CD14-positive monocyte (primary cell): ENCODE measurements at regions not wholly inside any gene's neighbourhood (a gene's known extent, or its start where the extent isn't known, plus 50 kb on each side); places are given as distances from the start of the nearest gene placed in this dataset.

Source experiments
- DNase-seq, 3 donors: peaks; one replicate each; pipeline ENCODE4 v3.0.0-alpha.2; 2011 to 2022
- H2AFZ ChIP-seq: 2 replicates; pipeline ENCODE4 v1.6.0; 2012; ENCODE audit warnings: mild to moderate bottlenecking, low read depth, low read length, inconsistent platforms; ENCODE audit not compliant: insufficient read depth, poor library complexity, severe bottlenecking
- H3K27ac ChIP-seq, 2 donors: 1 replicate in 1 of 2; 2 replicates in 1 of 2; pipeline ENCODE4 v1.5.1; 2012 to 2013; ENCODE audit warnings: low read length in 2 of 2, control low read depth in 1 of 2, inconsistent platforms in 1 of 2, low read depth in 1 of 2, mild to moderate bottlenecking in 1 of 2
- H3K27me3 ChIP-seq, 2 donors: one replicate each; pipeline versions ENCODE4 v1.6.0 to v1.6.1; 2011 to 2013; ENCODE audit warnings: low read length in 2 of 2; ENCODE audit not compliant: control insufficient read depth in 2 of 2, insufficient read depth in 2 of 2
- H3K36me3 ChIP-seq, 2 donors: replicated peaks in 1 of 2; 1 replicate in 1 of 2; 2 replicates in 1 of 2; pipeline versions ENCODE4 v1.5.1 to v1.6.1; 2012 to 2013; ENCODE audit warnings: low read length in 2 of 2, control low read depth in 1 of 2, inconsistent platforms in 1 of 2, mild to moderate bottlenecking in 1 of 2; ENCODE audit not compliant: insufficient read depth in 2 of 2, control insufficient read depth in 1 of 2
- H3K4me1 ChIP-seq, 2 donors: 1 replicate in 1 of 2; 2 replicates in 1 of 2; pipeline versions ENCODE4 v1.5.1 to v1.6.1; 2012 to 2013; ENCODE audit warnings: low read length in 2 of 2, control low read depth in 1 of 2, inconsistent platforms in 1 of 2, mild to moderate bottlenecking in 1 of 2, moderate library complexity in 1 of 2; ENCODE audit not compliant: insufficient read depth in 2 of 2, control insufficient read depth in 1 of 2
- H3K4me2 ChIP-seq: replicated peaks from 2 replicates; pipeline ENCODE3; 2012; ENCODE audit warnings: low read length, moderate library complexity, mild to moderate bottlenecking; ENCODE audit not compliant: poor library complexity, severe bottlenecking; ENCODE audit errors: extremely low read depth
- H3K4me3 ChIP-seq, 3 experiments: fragments of 200-600 bp in 1 of 3; sonication (generic) in 1 of 3; replicated peaks in 1 of 3; 1 replicate in 2 of 3; 2 replicates in 1 of 3; pipeline ENCODE4 v1.5.1; 2011 to 2013; ENCODE audit warnings: low read length in 3 of 3, mild to moderate bottlenecking in 3 of 3, control low read depth in 2 of 3, low read depth in 2 of 3, inconsistent platforms in 1 of 3, moderate library complexity in 1 of 3
- H3K79me2 ChIP-seq: 2 replicates; pipeline ENCODE4 v1.6.0; 2012; ENCODE audit warnings: mild to moderate bottlenecking, control low read depth, inconsistent platforms, low read length, moderate library complexity; ENCODE audit not compliant: insufficient read depth
- H3K9ac ChIP-seq: 2 replicates; pipeline ENCODE4 v1.6.0; 2017; ENCODE audit warnings: low read length, mild to moderate bottlenecking; ENCODE audit not compliant: insufficient read depth, poor library complexity, severe bottlenecking
- H3K9me3 ChIP-seq, 2 donors: replicated peaks in 1 of 2; 1 replicate in 1 of 2; 2 replicates in 1 of 2; pipeline versions ENCODE4 v1.5.1 to v1.6.1; 2012 to 2013; ENCODE audit warnings: low read length in 2 of 2, control low read depth in 1 of 2; ENCODE audit not compliant: control insufficient read depth in 1 of 2, insufficient read depth in 1 of 2
- H4K20me1 ChIP-seq: 2 replicates; pipeline ENCODE4 v1.6.0; 2012; ENCODE audit warnings: mild to moderate bottlenecking, low read length, control low read depth, moderate library complexity; ENCODE audit not compliant: insufficient read depth
- H3K27ac Mint-ChIP-seq, 7 donors: one replicate each; pipeline ENCODE4 v1.8.0; 2020; ENCODE audit warnings: mild to moderate bottlenecking in 7 of 7, mixed read lengths in 7 of 7, moderate library complexity in 6 of 7, inconsistent platforms in 2 of 7
- H3K27me3 Mint-ChIP-seq, 3 donors: one replicate each; pipeline ENCODE4 v1.8.0; 2021 to 2022; ENCODE audit warnings: low read depth in 3 of 3, mild to moderate bottlenecking in 3 of 3, mixed read lengths in 3 of 3, moderate library complexity in 3 of 3, inconsistent platforms in 1 of 3
- H3K36me3 Mint-ChIP-seq, 2 donors: one replicate each; pipeline ENCODE4 v1.8.0; 2020; ENCODE audit warnings: mixed read lengths in 2 of 2, inconsistent platforms in 1 of 2, mild to moderate bottlenecking in 1 of 2
- H3K4me1 Mint-ChIP-seq: one replicate; pipeline ENCODE4 v1.8.0; 2020; ENCODE audit warnings: mild to moderate bottlenecking, mixed read lengths
- H3K4me3 Mint-ChIP-seq, 2 donors: one replicate each; pipeline ENCODE4 v1.8.0; 2020; ENCODE audit warnings: mild to moderate bottlenecking in 2 of 2, mixed read lengths in 2 of 2, moderate library complexity in 1 of 2
- H3K9me3 Mint-ChIP-seq, 7 donors: one replicate each; pipeline ENCODE4 v1.8.0; 2020 to 2022; ENCODE audit warnings: mixed read lengths in 7 of 7, mild to moderate bottlenecking in 6 of 7, moderate library complexity in 6 of 7, inconsistent platforms in 2 of 7
- CTCF ChIP-seq: fragments of 200-600 bp; IDR thresholded peaks from one replicate; pipeline ENCODE4 v1.8.0; 2022; ENCODE audit warnings: antibody characterized with exemption, mild to moderate bottlenecking
- WGBS: methylation state at CpG from one replicate; pipeline ENCODE4 v1.1.5; 2013; ENCODE audit warnings: missing lambda C conversion rate; ENCODE audit not compliant: insufficient coverage; 5-methylcytosine and 5-hydroxymethylcytosine counted together
- intact Hi-C, 2 donors: fragments of 100-400 bp; cut with micrococcal nuclease; formaldehyde crosslinking; loops; one replicate each; pipeline versions ENCODE4 v1.15.0 to v1.15.1; 2023

- 80% methylated on average over 1 of the region's 3 CpGs for WGBS
- no peaks in the 10 kb centered on the region for H3K4me1 ChIP-seq
- H4K20me1 ChIP-seq = no peaks in the 10 kb centered on the region
- no peaks in the 10 kb centered on the region for H3K36me3 ChIP-seq
- intact Hi-C loops = no loop called here
- H3K9me3 Mint-ChIP-seq = peaks cover 0 to 10% (median 6%) of the 10 kb centered on the region in 7 donors
- no peak for DNase-seq
- H3K9me3 ChIP-seq = no peaks in the 10 kb centered on the region
- H3K27me3 Mint-ChIP-seq = peaks cover 0 to 2% (median 0%) of the 10 kb centered on the region in 3 donors
- H3K36me3 Mint-ChIP-seq = no peaks in the 10 kb centered on the region
- H3K27ac Mint-ChIP-seq = no peak overlapping the region
- no peak for TF ChIP-seq CTCF
- H3K4me3 Mint-ChIP-seq = no peak overlapping the region
- H3K79me2 ChIP-seq = no peaks in the 10 kb centered on the region
- H3K4me3 ChIP-seq = no peak overlapping the region
- H3K4me1 Mint-ChIP-seq = no peaks in the 10 kb centered on the region
- no peak overlapping the region for H2AFZ ChIP-seq
- H3K9ac ChIP-seq = no peak overlapping the region
- no peak overlapping the region for H3K4me2 ChIP-seq
- H3K27me3 ChIP-seq = no peaks in the 10 kb centered on the region
- no peak overlapping the region for H3K27ac ChIP-seq
Observed at GRCh38 chr1:193607787-193608186, 421.4 kb upstream of the B3GALT2 start.

GRCh38 chr1:193606035-193606434 lies 419.6 kb upstream of the B3GALT2 start:
- H3K27me3 Mint-ChIP-seq = peaks cover 0 to 3% (median 0%) of the 10 kb centered on the region in 3 donors
- no peak overlapping the region for H3K4me3 Mint-ChIP-seq
- no peak overlapping the region for H3K4me2 ChIP-seq
- no peaks in the 10 kb centered on the region for H3K36me3 Mint-ChIP-seq
- peaks cover 0 to 6% (median 3%) of the 10 kb centered on the region in 7 donors for H3K9me3 Mint-ChIP-seq
- H3K4me1 Mint-ChIP-seq = no peaks in the 10 kb centered on the region
- no peak overlapping the region for H3K4me3 ChIP-seq
- no peaks in the 10 kb centered on the region for H4K20me1 ChIP-seq
- H3K27ac Mint-ChIP-seq = no peak overlapping the region
- intact Hi-C loops = no loop called here
- no peaks in the 10 kb centered on the region for H3K4me1 ChIP-seq
- H3K27ac ChIP-seq = no peak overlapping the region
- H3K36me3 ChIP-seq = no peaks in the 10 kb centered on the region
- no peak for TF ChIP-seq CTCF
- no peaks in the 10 kb centered on the region for H3K79me2 ChIP-seq
- H2AFZ ChIP-seq = no peak overlapping the region
- no peak for DNase-seq
- H3K9me3 ChIP-seq = no peaks in the 10 kb centered on the region
- H3K27me3 ChIP-seq = no peaks in the 10 kb centered on the region
- H3K9ac ChIP-seq = no peak overlapping the region
- WGBS = 100% methylated on average over 1 of the region's 5 CpGs
